ENCODE measurements at regions not wholly inside any gene's neighbourhood (a gene's known extent, or its start where the extent isn't known, plus 50 kb on each side); places are given as distances from the start of the nearest gene placed in this dataset.

DNA sequence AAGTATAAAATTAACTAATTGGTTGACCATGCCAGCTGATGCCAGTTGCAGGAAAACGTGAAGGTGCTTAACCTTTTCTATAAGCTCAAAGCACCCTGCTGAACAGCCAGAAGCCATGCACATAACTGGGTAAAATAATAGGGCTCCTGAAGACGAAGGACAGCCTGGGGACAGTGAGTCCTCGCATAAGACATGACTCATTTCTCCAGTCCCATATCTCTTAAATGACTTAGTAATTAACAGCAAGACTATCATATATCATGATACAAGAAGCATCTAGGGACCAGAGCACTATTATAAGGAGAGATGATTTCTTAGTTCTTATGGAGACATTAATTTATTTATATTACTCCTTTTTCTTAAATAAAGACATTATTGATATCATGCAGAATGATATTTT, 100.5 kb upstream of the DOK6 start:
- WGBS, 2 experiments (ENCODE audit: extremely low coverage in 2 of 2, insufficient read length in 1 of 2), result no CpG with 5 or more reads among the region's 3 CpGs
- TF ChIP-seq MAFK (IDR thresholded peaks at IDR 0.05; ENCODE audit: low read depth, low read length) (no peak), MXI1 (IDR thresholded peaks at IDR 0.05; ENCODE audit: borderline replicate concordance, low read depth, low read length) (no peak)
- no peak overlapping the region for H3K4ac ChIP-seq (ENCODE audit: low read depth, low read length)
- no peak overlapping the region for H2BK20ac ChIP-seq (ENCODE audit: low read depth, low read length)
- DNase-seq (no peak), ATAC-seq (ENCODE audit: low read depth) (no peak)
- no peak overlapping the region for H3K23ac ChIP-seq (ENCODE audit: low read depth, low read length)
- H4K20me1 ChIP-seq (ENCODE audit: insufficient read depth, low read length), result no peaks in the 10 kb centered on the region
- no peak overlapping the region for H2AK9ac ChIP-seq (replicated peaks; ENCODE audit: low read depth, low read length, poor library complexity)
- no peak overlapping the region for H2BK120ac ChIP-seq (ENCODE audit: low read depth, low read length)
- H3K18ac ChIP-seq (ENCODE audit: low read depth, low read length), result no peak overlapping the region
- no peaks in the 10 kb centered on the region for H3K27me3 ChIP-seq (ENCODE audit: control insufficient read depth, insufficient read depth, low read length)
- no peak overlapping the region for H3K4me2 ChIP-seq (ENCODE audit: low read depth, low read length)
- dilution Hi-C loops (cut with HindIII; ENCODE audit: low sequenced_read_pairs, unreplicated experiment), result no loop called here
- no peaks in the 10 kb centered on the region for H3K4me1 ChIP-seq (ENCODE audit: control insufficient read depth, insufficient read depth, low read length)
- H3K79me1 ChIP-seq (ENCODE audit: low read depth in 1 of 2, low read length in 2 of 2), result no peaks in the 10 kb centered on the region
- no peak overlapping the region for H4K5ac ChIP-seq (ENCODE audit: low read depth, low read length)
- no peak overlapping the region for H2AK5ac ChIP-seq (ENCODE audit: low read depth, low read length)
- no peak overlapping the region for H3K27ac ChIP-seq (ENCODE audit: insufficient read depth, low read length)
- no TSS peak for BruUV-seq (replicated peaks)
- in situ Hi-C loops (cut with MboI; ENCODE audit: low sequenced_read_pairs), result no loop called here
- no peak overlapping the region for H4K91ac ChIP-seq (ENCODE audit: insufficient read depth, low read depth, low read length)
- no peaks in the 10 kb centered on the region for H3K9me3 ChIP-seq (ENCODE audit: control insufficient read depth, insufficient read depth, low read length)
- no peak overlapping the region for H2BK15ac ChIP-seq (ENCODE audit: low read depth, low read length)
- H3K14ac ChIP-seq (replicated peaks; ENCODE audit: low read depth, low read length), result no peak overlapping the region
- H3K9ac ChIP-seq (ENCODE audit: low read depth, low read length), result no peak overlapping the region
- H2AFZ ChIP-seq (replicated peaks; ENCODE audit: low read length, poor library complexity), result no peak overlapping the region
- CTCF ChIA-PET, result no interaction called here
- no peak overlapping the region for H3K56ac ChIP-seq (ENCODE audit: extremely low read depth, insufficient read depth, low read length)
- no peak overlapping the region for H3K4me3 ChIP-seq (ENCODE audit: insufficient read depth, low read depth, low read length)
- no peak overlapping the region for H4K8ac ChIP-seq (ENCODE audit: low read depth in 2 of 2, low read length in 2 of 2)
- POLR2A ChIA-PET (ENCODE audit: unreplicated experiment), result no interaction called here
- H3K36me3 ChIP-seq (ENCODE audit: control insufficient read depth, insufficient read depth, low read length), result no peaks in the 10 kb centered on the region
- H3K9me1 ChIP-seq (ENCODE audit: insufficient read depth, low read length), result no peaks in the 10 kb centered on the region
- H2BK5ac ChIP-seq (ENCODE audit: low read depth, low read length, poor library complexity, severe bottlenecking), result no peak overlapping the region
- intact Hi-C loops (cut with micrococcal nuclease), result no loop called here
